ENCODE measurements at regions not wholly inside any gene's neighbourhood (a gene's known extent, or its start where the extent isn't known, plus 50 kb on each side); places are given as distances from the start of the nearest gene placed in this dataset.

GRCh38 chrX:116801943-116802342 lies 339.2 kb upstream of the CT83 start:
- no peaks in the 10 kb centered on the region for H3K27me3 ChIP-seq (ENCODE audit: control insufficient read depth in 3 of 3, insufficient read depth in 3 of 3, low read depth in 1 of 3, low read length in 3 of 3)
- H2BK12ac ChIP-seq (ENCODE audit: low read length) = no peak overlapping the region
- H3K9me3 ChIP-seq (replicated peaks in 1 of 2; ENCODE audit: control insufficient read depth in 2 of 2, insufficient read depth in 1 of 2, low read depth in 1 of 2, low read length in 2 of 2) = no peaks in the 10 kb centered on the region
- no peak overlapping the region for H2BK120ac ChIP-seq (ENCODE audit: low read depth, low read length)
- H3K36me3 ChIP-seq (replicated peaks in 1 of 2; ENCODE audit: control insufficient read depth in 2 of 2, insufficient read depth in 2 of 2, low read length in 2 of 2) = no peaks in the 10 kb centered on the region
- no peaks in the 10 kb centered on the region for H3K79me1 ChIP-seq (ENCODE audit: low read depth, low read length)
- H3K14ac ChIP-seq (ENCODE audit: low read length) = no peak overlapping the region
- no peak overlapping the region for H4K8ac ChIP-seq (ENCODE audit: low read depth, low read length)
- no peaks in the 10 kb centered on the region for H3K4me1 ChIP-seq (ENCODE audit: control insufficient read depth in 2 of 2, insufficient read depth in 1 of 2, low read depth in 1 of 2, low read length in 2 of 2)
- H2BK15ac ChIP-seq (ENCODE audit: low read length) = no peak overlapping the region
- no peak overlapping the region for H3K4me2 ChIP-seq (ENCODE audit: insufficient read depth, low read length, poor library complexity, severe bottlenecking)
- no peak overlapping the region for H3K9ac ChIP-seq (ENCODE audit: low read depth, low read length, poor library complexity)
- H4K91ac ChIP-seq (ENCODE audit: low read depth, low read length, poor library complexity) = no peak overlapping the region
- no peak overlapping the region for H2AK5ac ChIP-seq (ENCODE audit: low read depth, low read length)
- no peak overlapping the region for H3K18ac ChIP-seq (ENCODE audit: low read length)
- H3K4ac ChIP-seq (ENCODE audit: low read length) = no peak overlapping the region
- H3K23ac ChIP-seq (ENCODE audit: low read depth, low read length, poor library complexity) = no peak overlapping the region
- H2AFZ ChIP-seq (ENCODE audit: low read length) = no peak overlapping the region
- no peak for DNase-seq (ENCODE audit: low spot score)
- H2BK5ac ChIP-seq (ENCODE audit: low read length) = no peak overlapping the region
- H3K4me3 ChIP-seq (ENCODE audit: low read length in 2 of 2) = no peak overlapping the region
- H3K27ac ChIP-seq (replicated peaks; ENCODE audit: low read length) = no peak overlapping the region

DNA sequence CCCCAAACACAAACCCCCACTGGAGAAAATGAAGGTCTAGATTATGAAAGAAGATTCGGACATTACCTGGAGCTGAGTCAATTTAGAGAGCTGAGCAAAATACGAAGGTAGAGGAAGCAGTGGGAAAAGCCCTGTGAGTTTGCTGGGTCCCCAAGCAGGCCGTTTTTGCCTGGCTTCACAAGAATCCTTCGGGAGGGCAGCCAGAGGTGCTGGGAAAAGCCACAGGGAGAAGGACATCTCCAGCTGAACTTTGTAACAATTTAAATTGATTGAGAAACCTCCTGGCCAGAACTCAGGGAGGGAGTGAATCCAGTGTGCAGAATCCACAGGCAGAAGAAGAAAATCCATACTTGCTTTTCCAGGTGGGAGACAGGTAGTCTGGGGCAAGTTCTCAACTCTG lies 319.1 kb upstream of the CT83 start:
- no CpG with 5 or more reads among the region's 4 CpGs for WGBS, 2 donors (ENCODE audit: extremely low coverage in 2 of 2, insufficient read length in 2 of 2, insufficient replicate concordance in 1 of 2)
- H3K36me3 ChIP-seq (replicated peaks in 1 of 2; ENCODE audit: control insufficient read depth in 2 of 2, insufficient read depth in 2 of 2, low read length in 2 of 2) = no peaks in the 10 kb centered on the region
- H2BK5ac ChIP-seq (ENCODE audit: low read length) = no peak overlapping the region
- H2AK5ac ChIP-seq (ENCODE audit: low read depth, low read length) = no peak overlapping the region
- H3K4me1 ChIP-seq (ENCODE audit: control insufficient read depth in 2 of 2, insufficient read depth in 1 of 2, low read depth in 1 of 2, low read length in 2 of 2) = no peaks in the 10 kb centered on the region
- no peak overlapping the region for H3K23ac ChIP-seq (ENCODE audit: low read depth, low read length, poor library complexity)
- no peaks in the 10 kb centered on the region for H3K79me1 ChIP-seq (ENCODE audit: low read depth, low read length)
- H3K14ac ChIP-seq (ENCODE audit: low read length) = no peak overlapping the region
- no peak for DNase-seq (ENCODE audit: low spot score)
- H3K4me2 ChIP-seq (ENCODE audit: insufficient read depth, low read length, poor library complexity, severe bottlenecking) = no peak overlapping the region
- H2BK15ac ChIP-seq (ENCODE audit: low read length) = no peak overlapping the region
- no peak overlapping the region for H3K18ac ChIP-seq (ENCODE audit: low read length)
- H2BK120ac ChIP-seq (ENCODE audit: low read depth, low read length) = no peak overlapping the region
- no peak overlapping the region for H2BK12ac ChIP-seq (ENCODE audit: low read length)
- H4K8ac ChIP-seq (ENCODE audit: low read depth, low read length) = no peak overlapping the region
- H3K4ac ChIP-seq (ENCODE audit: low read length) = no peak overlapping the region
- no peak overlapping the region for H4K91ac ChIP-seq (ENCODE audit: low read depth, low read length, poor library complexity)
- no peak overlapping the region for H3K27ac ChIP-seq (replicated peaks; ENCODE audit: low read length)
- no peak overlapping the region for H2AFZ ChIP-seq (ENCODE audit: low read length)
- H3K9ac ChIP-seq (ENCODE audit: low read depth, low read length, poor library complexity) = no peak overlapping the region
- no peak overlapping the region for H3K4me3 ChIP-seq (ENCODE audit: low read length in 2 of 2)
- no peaks in the 10 kb centered on the region for H3K27me3 ChIP-seq (ENCODE audit: control insufficient read depth in 3 of 3, insufficient read depth in 3 of 3, low read depth in 1 of 3, low read length in 3 of 3)
- no peaks in the 10 kb centered on the region for H3K9me3 ChIP-seq (replicated peaks in 1 of 2; ENCODE audit: control insufficient read depth in 2 of 2, insufficient read depth in 1 of 2, low read depth in 1 of 2, low read length in 2 of 2)

DNA sequence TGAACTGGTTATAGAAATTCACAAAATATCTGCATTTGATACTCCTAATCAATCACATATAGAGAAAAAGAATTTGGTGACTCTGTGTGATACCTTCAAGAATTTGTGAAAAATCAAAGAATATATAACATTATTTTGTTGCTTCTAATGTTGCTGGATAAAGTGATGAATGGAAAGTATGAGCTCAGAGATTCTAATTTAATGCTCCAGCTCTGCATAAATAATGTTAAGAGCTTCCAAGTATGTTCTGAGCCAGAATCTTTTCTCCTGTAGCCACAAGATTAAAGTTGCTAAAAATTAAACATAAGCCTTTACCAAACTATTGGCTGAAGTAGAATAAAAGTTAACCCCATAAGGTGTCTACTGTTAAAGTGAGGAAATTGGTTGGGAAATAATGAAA lies 294.7 kb upstream of the CT83 start:
- Histone ChIP-seq H2AK5ac (ENCODE audit: low read depth, low read length) (no peak overlapping the region), H3K4me3 (ENCODE audit: low read length in 2 of 2) (no peak overlapping the region), H3K36me3 (replicated peaks in 1 of 2; ENCODE audit: control insufficient read depth in 2 of 2, insufficient read depth in 2 of 2, low read length in 2 of 2) (no peaks in the 10 kb centered on the region), H3K4me2 (ENCODE audit: insufficient read depth, low read length, poor library complexity, severe bottlenecking) (no peak overlapping the region), H3K14ac (ENCODE audit: low read length) (no peak overlapping the region), H2AFZ (ENCODE audit: low read length) (no peak overlapping the region), H2BK12ac (ENCODE audit: low read length) (no peak overlapping the region), H3K27me3 (ENCODE audit: control insufficient read depth in 3 of 3, insufficient read depth in 3 of 3, low read depth in 1 of 3, low read length in 3 of 3) (peaks cover 0 to 4% (median 0%) of the 10 kb centered on the region in 3 experiments), H3K18ac (ENCODE audit: low read length) (no peak overlapping the region), H3K9me3 (replicated peaks in 1 of 2; ENCODE audit: control insufficient read depth in 2 of 2, insufficient read depth in 1 of 2, low read depth in 1 of 2, low read length in 2 of 2) (no peaks in the 10 kb centered on the region), H3K27ac (replicated peaks; ENCODE audit: low read length) (no peak overlapping the region), H4K8ac (ENCODE audit: low read depth, low read length) (no peak overlapping the region), H3K9ac (ENCODE audit: low read depth, low read length, poor library complexity) (no peak overlapping the region), H3K23ac (ENCODE audit: low read depth, low read length, poor library complexity) (no peak overlapping the region), H2BK5ac (ENCODE audit: low read length) (no peak overlapping the region), H4K91ac (ENCODE audit: low read depth, low read length, poor library complexity) (no peak overlapping the region), H2BK120ac (ENCODE audit: low read depth, low read length) (no peak overlapping the region), H2BK15ac (ENCODE audit: low read length) (no peak overlapping the region), H3K79me1 (ENCODE audit: low read depth, low read length) (no peaks in the 10 kb centered on the region), H3K4me1 (ENCODE audit: control insufficient read depth in 2 of 2, insufficient read depth in 1 of 2, low read depth in 1 of 2, low read length in 2 of 2) (no peaks in the 10 kb centered on the region), H3K4ac (ENCODE audit: low read length) (no peak overlapping the region)
- no peak for DNase-seq (ENCODE audit: low spot score)

GRCh38 chrX:116756958-116757357 lies 294.2 kb upstream of the CT83 start:
- no peak overlapping the region for H4K91ac ChIP-seq (ENCODE audit: low read depth, low read length, poor library complexity)
- no peak for DNase-seq (ENCODE audit: low spot score)
- no peak overlapping the region for H2BK120ac ChIP-seq (ENCODE audit: low read depth, low read length)
- H2AK5ac ChIP-seq (ENCODE audit: low read depth, low read length) = no peak overlapping the region
- no peak overlapping the region for H2BK12ac ChIP-seq (ENCODE audit: low read length)
- H3K23ac ChIP-seq (ENCODE audit: low read depth, low read length, poor library complexity) = no peak overlapping the region
- H2BK5ac ChIP-seq (ENCODE audit: low read length) = no peak overlapping the region
- no peak overlapping the region for H3K18ac ChIP-seq (ENCODE audit: low read length)
- no peak overlapping the region for H4K8ac ChIP-seq (ENCODE audit: low read depth, low read length)
- no peak overlapping the region for H2BK15ac ChIP-seq (ENCODE audit: low read length)
- H3K4me3 ChIP-seq (ENCODE audit: low read length in 2 of 2) = no peak overlapping the region
- no peaks in the 10 kb centered on the region for H3K4me1 ChIP-seq (ENCODE audit: control insufficient read depth in 2 of 2, insufficient read depth in 1 of 2, low read depth in 1 of 2, low read length in 2 of 2)
- H3K4ac ChIP-seq (ENCODE audit: low read length) = no peak overlapping the region
- no peaks in the 10 kb centered on the region for H3K9me3 ChIP-seq (replicated peaks in 1 of 2; ENCODE audit: control insufficient read depth in 2 of 2, insufficient read depth in 1 of 2, low read depth in 1 of 2, low read length in 2 of 2)
- no peaks in the 10 kb centered on the region for H3K79me1 ChIP-seq (ENCODE audit: low read depth, low read length)
- no peak overlapping the region for H3K4me2 ChIP-seq (ENCODE audit: insufficient read depth, low read length, poor library complexity, severe bottlenecking)
- no peak overlapping the region for H3K14ac ChIP-seq (ENCODE audit: low read length)
- no peaks in the 10 kb centered on the region for H3K36me3 ChIP-seq (replicated peaks in 1 of 2; ENCODE audit: control insufficient read depth in 2 of 2, insufficient read depth in 2 of 2, low read length in 2 of 2)
- no peak overlapping the region for H3K9ac ChIP-seq (ENCODE audit: low read depth, low read length, poor library complexity)
- WGBS, 2 donors (ENCODE audit: extremely low coverage in 2 of 2, insufficient read length in 2 of 2, insufficient replicate concordance in 1 of 2) = no CpG with 5 or more reads among the region's 1 CpG
- H3K27me3 ChIP-seq (ENCODE audit: control insufficient read depth in 3 of 3, insufficient read depth in 3 of 3, low read depth in 1 of 3, low read length in 3 of 3) = peaks cover 0 to 4% (median 0%) of the 10 kb centered on the region in 3 experiments
- no peak overlapping the region for H2AFZ ChIP-seq (ENCODE audit: low read length)
- no peak overlapping the region for H3K27ac ChIP-seq (replicated peaks; ENCODE audit: low read length)

Data from neuronal stem cell (in vitro differentiated cells).